ENCODE measurements at regions not wholly inside any gene's neighbourhood (a gene's known extent, or its start where the extent isn't known, plus 50 kb on each side); places are given as distances from the start of the nearest gene placed in this dataset.
A peak's percentile ranks its signal among the peaks of the same experiment; 100 is the strongest.

GRCh38 chr2:236840857-236841256 lies 244.8 kb upstream of the COPS8 start:
- H3K36me3 ChIP-seq (ENCODE audit: control insufficient read depth, insufficient read depth, low read length) = peaks cover 2% of the 10 kb centered on the region
- peaks cover 9% of the 10 kb centered on the region for H3K9me3 ChIP-seq (ENCODE audit: control insufficient read depth, insufficient read depth, low read length)
- no peaks in the 10 kb centered on the region for H3K27me3 ChIP-seq (ENCODE audit: control insufficient read depth, insufficient read depth, low read length)
- no peak overlapping the region for H3K4me3 ChIP-seq (ENCODE audit: low read depth, low read length)
- no peak overlapping the region for H3K9ac ChIP-seq (ENCODE audit: low read depth, low read length)
- no peaks in the 10 kb centered on the region for H3K4me1 ChIP-seq (ENCODE audit: control insufficient read depth, insufficient read depth, low read length)

- peaks cover 2% of the 10 kb centered on the region for H3K36me3 ChIP-seq (ENCODE audit: control insufficient read depth, insufficient read depth, low read length)
- H3K9me3 ChIP-seq (ENCODE audit: control insufficient read depth, insufficient read depth, low read length) = peaks cover 9% of the 10 kb centered on the region
These were observed 244.3 kb upstream of the COPS8 start for GRCh38 chr2:236841389-236841788.

DNA sequence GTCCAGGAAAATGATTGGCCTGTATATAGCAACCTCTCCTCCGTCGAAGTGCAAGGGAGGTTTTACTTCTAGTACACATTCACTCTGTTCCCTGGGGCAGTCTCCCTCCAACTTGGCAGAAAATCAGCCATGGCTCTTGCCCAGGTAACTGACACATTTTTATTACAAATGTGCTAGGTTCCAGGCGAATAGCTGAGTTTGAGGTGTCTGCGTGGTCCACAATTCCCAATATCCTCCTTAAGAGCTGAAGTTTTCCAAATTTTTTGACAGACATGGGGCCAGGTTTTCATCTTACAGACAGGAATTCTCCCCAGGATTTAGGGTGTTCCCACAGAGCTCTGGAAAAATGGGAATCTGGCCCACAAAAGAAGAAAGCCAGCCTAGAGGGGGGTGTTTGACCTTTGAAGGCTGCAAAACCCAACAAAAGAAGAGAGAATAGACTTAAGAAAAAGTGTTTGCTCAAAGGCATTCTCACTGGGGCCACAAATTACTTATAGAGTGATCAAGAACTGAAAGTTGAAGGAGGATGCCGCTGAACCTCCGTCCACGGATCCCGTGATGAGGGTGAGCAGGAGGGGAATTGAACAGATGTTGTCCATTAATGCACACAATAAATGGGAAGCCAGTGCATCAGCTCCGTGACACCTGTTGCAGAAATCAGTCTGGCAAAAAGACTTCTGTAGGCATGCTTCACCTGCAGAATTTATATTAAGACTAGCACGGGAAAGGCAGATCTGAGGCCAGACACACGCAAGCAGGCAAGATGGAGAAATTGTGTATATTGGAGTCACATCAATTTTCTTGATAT lies 242.3 kb upstream of the COPS8 start:
- no peak overlapping the region for H3K4me3 ChIP-seq (ENCODE audit: low read depth, low read length)

More at GRCh38 chr2:236841389-236841788, 244.3 kb upstream of the COPS8 start:
- Histone ChIP-seq H3K27me3 (ENCODE audit: control insufficient read depth, insufficient read depth, low read length) (no peaks in the 10 kb centered on the region), H3K9ac (ENCODE audit: low read depth, low read length) (no peak overlapping the region), H3K4me3 (ENCODE audit: low read depth, low read length) (no peak overlapping the region), H3K4me1 (ENCODE audit: control insufficient read depth, insufficient read depth, low read length) (peaks cover under 1% of the 10 kb centered on the region)

DNA sequence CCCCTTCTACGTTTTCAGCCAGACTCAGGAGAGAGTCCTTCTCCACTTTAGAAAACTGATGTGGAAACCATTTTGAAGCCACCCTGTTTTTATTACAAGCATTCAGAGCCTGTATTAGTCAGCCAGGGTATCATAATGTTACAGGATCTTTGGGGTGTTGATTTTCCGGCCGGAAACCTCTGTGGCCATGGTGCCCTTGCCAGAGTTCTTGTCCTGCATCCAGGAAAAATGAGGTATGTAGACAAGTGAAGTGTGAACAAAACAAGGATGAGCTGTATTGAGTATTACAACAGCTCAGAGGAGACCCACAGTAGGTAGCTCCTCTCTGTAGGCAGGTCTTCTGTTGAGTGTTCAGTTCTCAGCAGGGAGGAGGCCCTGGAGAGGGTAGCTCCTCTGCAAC lies 241.0 kb upstream of the COPS8 start:
- Histone ChIP-seq H3K9me3 (ENCODE audit: control insufficient read depth, insufficient read depth, low read length) (peaks cover 9% of the 10 kb centered on the region), H3K36me3 (ENCODE audit: control insufficient read depth, insufficient read depth, low read length) (peaks cover 2% of the 10 kb centered on the region), H3K4me1 (ENCODE audit: control insufficient read depth, insufficient read depth, low read length) (peaks cover 15% of the 10 kb centered on the region), H3K4me3 (ENCODE audit: low read depth, low read length) (no peak overlapping the region), H3K9ac (ENCODE audit: low read depth, low read length) (no peak overlapping the region), H3K27me3 (ENCODE audit: control insufficient read depth, insufficient read depth, low read length) (no peaks in the 10 kb centered on the region)

More for the DNA sequence above, 242.3 kb upstream of the COPS8 start:
- no peak overlapping the region for H3K9ac ChIP-seq (ENCODE audit: low read depth, low read length)
- peaks cover 9% of the 10 kb centered on the region for H3K9me3 ChIP-seq (ENCODE audit: control insufficient read depth, insufficient read depth, low read length)
- peaks cover 2% of the 10 kb centered on the region for H3K36me3 ChIP-seq (ENCODE audit: control insufficient read depth, insufficient read depth, low read length)
- no peaks in the 10 kb centered on the region for H3K27me3 ChIP-seq (ENCODE audit: control insufficient read depth, insufficient read depth, low read length)
- H3K4me1 ChIP-seq (ENCODE audit: control insufficient read depth, insufficient read depth, low read length) = peaks cover 15% of the 10 kb centered on the region

DNA sequence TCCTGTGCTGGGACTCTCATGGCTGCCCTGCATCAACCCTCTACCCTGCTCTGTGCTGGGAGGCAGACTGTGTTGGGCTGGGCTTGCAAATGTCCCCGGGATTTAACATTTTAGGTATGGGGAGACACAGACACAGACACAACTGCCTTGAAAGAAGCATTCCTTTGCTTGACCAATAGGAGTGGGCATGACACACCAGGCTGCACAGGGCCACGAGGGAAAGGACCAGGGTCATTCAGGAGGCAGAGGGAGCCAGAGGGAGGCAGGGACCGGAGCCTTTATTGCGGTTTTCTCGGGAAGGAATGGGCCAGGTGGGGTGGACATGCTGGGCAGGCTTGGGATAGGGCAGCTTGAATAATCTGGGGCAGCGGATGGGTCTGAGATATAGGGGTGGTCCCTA lies 238.7 kb upstream of the COPS8 start:
- no peaks in the 10 kb centered on the region for H3K27me3 ChIP-seq (ENCODE audit: control insufficient read depth, insufficient read depth, low read length)
- H3K9ac ChIP-seq (ENCODE audit: low read depth, low read length) = no peak overlapping the region
- H3K36me3 ChIP-seq (ENCODE audit: control insufficient read depth, insufficient read depth, low read length) = peaks cover 2% of the 10 kb centered on the region
- H3K4me1 ChIP-seq (ENCODE audit: control insufficient read depth, insufficient read depth, low read length) = peaks cover 15% of the 10 kb centered on the region
- H3K9me3 ChIP-seq (ENCODE audit: control insufficient read depth, insufficient read depth, low read length) = peaks cover 9% of the 10 kb centered on the region
- peak overlapping the region; percentile 18 for H3K4me3 ChIP-seq (ENCODE audit: low read depth, low read length)

- no peaks in the 10 kb centered on the region for H3K27me3 ChIP-seq (ENCODE audit: control insufficient read depth, insufficient read depth, low read length)
- peak overlapping the region; percentile 23 for H3K4me3 ChIP-seq (ENCODE audit: low read depth, low read length)
- no peak overlapping the region for H3K9ac ChIP-seq (ENCODE audit: low read depth, low read length)
- peaks cover 15% of the 10 kb centered on the region for H3K4me1 ChIP-seq (ENCODE audit: control insufficient read depth, insufficient read depth, low read length)
- H3K9me3 ChIP-seq (ENCODE audit: control insufficient read depth, insufficient read depth, low read length) = peaks cover 9% of the 10 kb centered on the region
- H3K36me3 ChIP-seq (ENCODE audit: control insufficient read depth, insufficient read depth, low read length) = peaks cover 2% of the 10 kb centered on the region
These were observed 238.0 kb upstream of the COPS8 start for GRCh38 chr2:236847538-236848263.

- Histone ChIP-seq H3K27me3 (ENCODE audit: control insufficient read depth, insufficient read depth, low read length) (no peaks in the 10 kb centered on the region), H3K9ac (ENCODE audit: low read depth, low read length) (no peak overlapping the region), H3K36me3 (ENCODE audit: control insufficient read depth, insufficient read depth, low read length) (peaks cover 2% of the 10 kb centered on the region), H3K4me1 (ENCODE audit: control insufficient read depth, insufficient read depth, low read length) (peaks cover 19% of the 10 kb centered on the region), H3K9me3 (ENCODE audit: control insufficient read depth, insufficient read depth, low read length) (peaks cover 9% of the 10 kb centered on the region), H3K4me3 (ENCODE audit: low read depth, low read length) (no peak overlapping the region)
These were observed 237.2 kb upstream of the COPS8 start for GRCh38 chr2:236848501-236848900.

DNA sequence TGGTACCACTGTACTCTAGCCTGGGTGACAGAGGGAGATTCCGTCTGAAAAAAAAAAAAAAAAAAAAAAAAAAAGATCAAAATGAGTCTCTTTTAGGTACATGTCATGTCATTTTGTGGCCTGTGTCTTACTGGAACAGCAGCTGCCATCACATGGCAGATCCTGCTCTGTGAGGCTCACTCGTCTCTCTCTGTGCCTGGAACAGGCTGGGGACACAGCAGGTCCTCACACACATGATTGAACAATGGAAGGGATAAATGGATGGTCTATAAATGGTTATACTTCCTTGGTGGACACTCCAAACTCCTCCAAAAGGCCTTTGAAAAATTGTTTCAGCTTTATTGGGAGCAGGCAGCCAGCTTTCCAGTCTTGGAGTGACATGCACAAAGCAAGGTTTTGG lies 236.2 kb upstream of the COPS8 start:
- Histone ChIP-seq H3K27me3 (ENCODE audit: control insufficient read depth, insufficient read depth, low read length) (no peaks in the 10 kb centered on the region), H3K4me1 (ENCODE audit: control insufficient read depth, insufficient read depth, low read length) (peaks cover 19% of the 10 kb centered on the region), H3K9me3 (ENCODE audit: control insufficient read depth, insufficient read depth, low read length) (peaks cover 9% of the 10 kb centered on the region), H3K4me3 (ENCODE audit: low read depth, low read length) (no peak overlapping the region), H3K9ac (ENCODE audit: low read depth, low read length) (no peak overlapping the region), H3K36me3 (ENCODE audit: control insufficient read depth, insufficient read depth, low read length) (peaks cover 2% of the 10 kb centered on the region)

- Histone ChIP-seq H3K9me3 (ENCODE audit: control insufficient read depth, insufficient read depth, low read length) (peaks cover 9% of the 10 kb centered on the region), H3K36me3 (ENCODE audit: control insufficient read depth, insufficient read depth, low read length) (peaks cover 2% of the 10 kb centered on the region), H3K4me1 (ENCODE audit: control insufficient read depth, insufficient read depth, low read length) (peaks cover 19% of the 10 kb centered on the region), H3K9ac (ENCODE audit: low read depth, low read length) (no peak overlapping the region), H3K4me3 (ENCODE audit: low read depth, low read length) (no peak overlapping the region), H3K27me3 (ENCODE audit: control insufficient read depth, insufficient read depth, low read length) (no peaks in the 10 kb centered on the region)
These were observed 235.7 kb upstream of the COPS8 start for GRCh38 chr2:236849940-236850339.

DNA sequence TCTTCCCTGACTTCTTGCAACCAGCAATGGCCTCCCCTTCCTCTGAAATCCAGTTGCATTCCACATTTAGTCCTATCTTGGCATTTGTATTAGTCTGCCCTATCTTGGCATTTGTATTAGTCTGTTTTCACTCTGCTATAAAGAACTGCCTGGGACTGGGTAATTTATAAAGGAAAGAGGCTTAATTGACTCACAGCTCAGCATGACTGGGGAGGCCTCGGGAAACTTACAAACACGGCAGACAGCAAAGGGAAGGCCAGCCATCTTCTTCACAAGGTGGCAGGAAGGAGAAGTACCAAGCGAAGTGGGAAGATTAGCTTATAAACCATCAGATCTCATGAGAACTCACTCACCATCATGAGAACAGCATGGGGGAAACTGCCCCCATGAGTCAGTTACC lies 234.5 kb upstream of the COPS8 start:
- Histone ChIP-seq H3K9me3 (ENCODE audit: control insufficient read depth, insufficient read depth, low read length) (no peaks in the 10 kb centered on the region), H3K27me3 (ENCODE audit: control insufficient read depth, insufficient read depth, low read length) (no peaks in the 10 kb centered on the region), H3K36me3 (ENCODE audit: control insufficient read depth, insufficient read depth, low read length) (no peaks in the 10 kb centered on the region), H3K4me3 (ENCODE audit: low read depth, low read length) (no peak overlapping the region), H3K9ac (ENCODE audit: low read depth, low read length) (no peak overlapping the region), H3K4me1 (ENCODE audit: control insufficient read depth, insufficient read depth, low read length) (peaks cover 21% of the 10 kb centered on the region)

DNA sequence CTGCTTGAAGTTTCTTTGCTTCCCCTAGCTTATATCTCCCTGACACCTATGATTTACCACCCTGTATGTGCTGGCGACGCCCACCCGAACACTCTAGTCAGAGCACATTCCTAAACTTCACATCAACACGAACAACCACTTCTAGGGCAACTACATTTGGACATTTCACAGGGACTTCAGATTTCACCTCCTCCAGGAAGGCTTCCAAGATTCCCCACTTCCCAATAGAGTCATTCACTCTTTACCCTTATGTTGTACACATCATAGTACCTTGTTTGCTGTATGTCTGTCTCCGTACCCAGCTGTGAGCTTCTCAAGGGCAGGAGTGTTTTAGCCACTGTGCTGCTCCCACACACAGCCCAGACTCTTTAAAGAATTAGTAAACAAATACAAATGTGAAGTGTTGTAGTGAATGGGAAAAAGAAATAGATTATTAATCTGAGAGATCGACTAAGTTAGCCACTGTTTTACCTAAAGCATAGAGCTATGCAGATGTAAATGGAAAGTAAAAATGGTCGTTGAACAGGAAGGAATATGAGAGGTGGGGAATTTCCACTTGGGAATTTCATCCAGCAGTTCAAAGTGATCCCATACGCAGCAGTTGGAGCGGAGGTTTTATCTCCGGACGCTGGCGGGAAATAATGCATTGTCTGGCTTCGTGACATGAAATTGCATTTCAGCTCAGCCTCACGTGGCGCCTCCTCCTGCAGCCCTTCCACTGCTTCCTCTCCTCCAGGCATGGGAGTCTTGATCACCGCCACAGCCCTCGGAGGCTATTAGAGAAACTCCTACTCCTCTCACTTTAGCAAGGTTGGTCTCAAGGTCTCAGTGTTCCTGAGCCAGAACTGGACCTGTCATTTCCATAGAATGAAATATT lies 233.4 kb upstream of the COPS8 start:
- H3K4me3 ChIP-seq (ENCODE audit: low read depth, low read length) = no peak overlapping the region
- H3K9ac ChIP-seq (ENCODE audit: low read depth, low read length) = no peak overlapping the region
- no peaks in the 10 kb centered on the region for H3K27me3 ChIP-seq (ENCODE audit: control insufficient read depth, insufficient read depth, low read length)
- H3K36me3 ChIP-seq (ENCODE audit: control insufficient read depth, insufficient read depth, low read length) = no peaks in the 10 kb centered on the region
- H3K9me3 ChIP-seq (ENCODE audit: control insufficient read depth, insufficient read depth, low read length) = no peaks in the 10 kb centered on the region
- H3K4me1 ChIP-seq (ENCODE audit: control insufficient read depth, insufficient read depth, low read length) = peaks cover 11% of the 10 kb centered on the region
